T-cell (primary cell): ENCODE measurements at regions not wholly inside any gene's neighbourhood (a gene's known extent, or its start where the extent isn't known, plus 50 kb on each side); places are given as distances from the start of the nearest gene placed in this dataset.

Experiments
- ATAC-seq, 4 experiments: fragments of 200-7000 bp in 3 of 4; fragments of 150-1000 bp in 1 of 4; cut with Tn5 transposase; replicated peaks in 1 of 4; 1 replicate in 3 of 4; 2 replicates in 1 of 4; pipeline ENCODE4 v1.10.0; 2021; ENCODE audit warnings: moderate library complexity in 3 of 4, mild to moderate bottlenecking in 2 of 4, moderate number of reproducible peaks in 1 of 4
- CTCF ChIA-PET, 2 donors: fragments of 300-600 bp; sonication (Branson Sonifier 250); formaldehyde crosslinking; loops; one replicate each; lab custom pipeline; 2022; ENCODE audit warnings: antibody characterized with exemption in 2 of 2; lab: Charles Lee
- POLR2A ChIA-PET, 2 donors: fragments of 300-600 bp; sonication (Branson Sonifier 250); formaldehyde crosslinking; loops; one replicate each; lab custom pipeline; 2022; ENCODE audit warnings: antibody characterized with exemption in 2 of 2; lab: Charles Lee
- DNase-seq, 35 experiments: peaks; one replicate each; pipeline versions ENCODE4 v3.0.0 to v3.0.0-alpha.2; 2013 to 2023
- H3K27ac ChIP-seq: one replicate; pipeline ENCODE4 v1.5.1; 2013; ENCODE audit warnings: low read length
- H3K27me3 ChIP-seq, 2 experiments: replicated peaks in 1 of 2; 1 replicate in 1 of 2; 2 replicates in 1 of 2; pipeline versions ENCODE4 v1.6.1 to v1.7.0; 2013; ENCODE audit warnings: low read length in 1 of 2, mixed read lengths in 1 of 2; ENCODE audit not compliant: control insufficient read depth in 2 of 2, insufficient read depth in 2 of 2; ENCODE audit errors: extremely low read depth in 1 of 2
- H3K36me3 ChIP-seq, 2 donors: 1 replicate in 1 of 2; 2 replicates in 1 of 2; pipeline versions ENCODE4 v1.6.1 to v1.7.0; 2013; ENCODE audit warnings: low read length in 1 of 2; ENCODE audit not compliant: control insufficient read depth in 2 of 2, insufficient read depth in 1 of 2; ENCODE audit errors: extremely low read depth in 1 of 2
- H3K4me1 ChIP-seq, 2 experiments: 1 replicate in 1 of 2; 2 replicates in 1 of 2; pipeline versions ENCODE4 v1.6.1 to v1.7.0; 2013; ENCODE audit warnings: low read length in 2 of 2, mixed read lengths in 1 of 2; ENCODE audit not compliant: insufficient read depth in 2 of 2, control insufficient read depth in 1 of 2; ENCODE audit errors: extremely low read depth in 1 of 2
- H3K4me3 ChIP-seq, 2 donors: 1 replicate in 1 of 2; 2 replicates in 1 of 2; pipeline versions ENCODE4 v1.5.1 to v1.7.0; 2013; ENCODE audit warnings: mild to moderate bottlenecking in 2 of 2, low read length in 1 of 2, moderate library complexity in 1 of 2; ENCODE audit not compliant: control insufficient read depth in 1 of 2; ENCODE audit errors: extremely low read depth in 1 of 2
- H3K9me3 ChIP-seq: 2 replicates; pipeline ENCODE4 v1.7.0; 2013
- H3K27ac Mint-ChIP-seq, 2 donors: one replicate each; pipeline ENCODE4 v1.8.0; 2020 to 2021; ENCODE audit warnings: mild to moderate bottlenecking in 2 of 2, mixed read lengths in 2 of 2
- H3K27me3 Mint-ChIP-seq, 2 donors: one replicate each; pipeline ENCODE4 v1.8.0; 2021 to 2022; ENCODE audit warnings: mixed read lengths in 2 of 2
- H3K36me3 Mint-ChIP-seq: one replicate; pipeline ENCODE4 v1.8.0; 2021; ENCODE audit warnings: mixed read lengths
- H3K4me1 Mint-ChIP-seq, 3 donors: one replicate each; pipeline ENCODE4 v1.8.0; 2020 to 2022; ENCODE audit warnings: mixed read lengths in 3 of 3, mild to moderate bottlenecking in 1 of 3
- H3K4me3 Mint-ChIP-seq, 3 donors: one replicate each; pipeline ENCODE4 v1.8.0; 2020 to 2022; ENCODE audit warnings: mild to moderate bottlenecking in 3 of 3, mixed read lengths in 3 of 3, moderate library complexity in 3 of 3
- H3K9me3 Mint-ChIP-seq, 3 donors: one replicate each; pipeline ENCODE4 v1.8.0; 2020 to 2022; ENCODE audit warnings: mixed read lengths in 3 of 3
- WGBS: methylation state at CpG from one replicate; pipeline ENCODE4 v1.1.5; 2013; ENCODE audit warnings: missing lambda C conversion rate; ENCODE audit not compliant: insufficient coverage; 5-methylcytosine and 5-hydroxymethylcytosine counted together

- ChIA-PET POLR2A (no interaction called here), CTCF (no interaction called here)
- H3K36me3 ChIP-seq = no peaks in the 10 kb centered on the region
- H3K36me3 Mint-ChIP-seq = no peaks in the 10 kb centered on the region
- no peaks in the 10 kb centered on the region for H3K9me3 ChIP-seq
- ATAC-seq (no peak), DNase-seq (no peak)
- no peak overlapping the region for H3K27ac ChIP-seq
- no peaks in the 10 kb centered on the region for H3K27me3 ChIP-seq
- H3K9me3 Mint-ChIP-seq = peaks cover 0 to 14% (median 11%) of the 10 kb centered on the region in 3 donors
- H3K27me3 Mint-ChIP-seq = no peaks in the 10 kb centered on the region
- H3K27ac Mint-ChIP-seq = no peak overlapping the region
- H3K4me3 ChIP-seq = no peak overlapping the region
- no peaks in the 10 kb centered on the region for H3K4me1 Mint-ChIP-seq
- H3K4me3 Mint-ChIP-seq = no peak overlapping the region
- 67% methylated on average over 1 of the region's 4 CpGs for WGBS
- H3K4me1 ChIP-seq = no peaks in the 10 kb centered on the region
Measured at GRCh38 chr4:159669094-159669493, 566.2 kb downstream of the RAPGEF2 start.

GRCh38 chr4:159673221-159673620 is 570.3 kb downstream of the RAPGEF2 start:
- no peaks in the 10 kb centered on the region for H3K27me3 ChIP-seq
- Mint-ChIP-seq H3K4me3 (no peak overlapping the region), H3K27ac (no peak overlapping the region), H3K27me3 (no peaks in the 10 kb centered on the region), H3K9me3 (peaks cover 0 to 9% (median 8%) of the 10 kb centered on the region in 3 donors), H3K36me3 (no peaks in the 10 kb centered on the region), H3K4me1 (no peaks in the 10 kb centered on the region)
- ATAC-seq = no peak
- H3K4me3 ChIP-seq = no peak overlapping the region
- no peaks in the 10 kb centered on the region for H3K36me3 ChIP-seq
- WGBS = no CpG with 5 or more reads among the region's 2 CpGs
- POLR2A ChIA-PET = interaction anchor here in 1 of 2 donors (0.6 kb wide), 1 partner anchor 1565 kb away, joined by 9 read pairs; no protein-coding TSS in a partner anchor
- no peaks in the 10 kb centered on the region for H3K4me1 ChIP-seq
- no peak overlapping the region for H3K27ac ChIP-seq
- no peaks in the 10 kb centered on the region for H3K9me3 ChIP-seq
- DNase-seq = no peak
- CTCF ChIA-PET = no interaction called here

GRCh38 chr4:159674241-159674640 is 571.4 kb downstream of the RAPGEF2 start:
- Mint-ChIP-seq H3K4me1 (no peaks in the 10 kb centered on the region), H3K9me3 (peaks cover 0 to 10% (median 9%) of the 10 kb centered on the region in 3 donors), H3K4me3 (no peak overlapping the region), H3K36me3 (no peaks in the 10 kb centered on the region), H3K27me3 (no peaks in the 10 kb centered on the region), H3K27ac (no peak overlapping the region)
- DNase-seq = no peak
- ChIA-PET CTCF (no interaction called here), POLR2A (no interaction called here)
- no peaks in the 10 kb centered on the region for H3K36me3 ChIP-seq
- ATAC-seq = no peak
- H3K9me3 ChIP-seq = no peaks in the 10 kb centered on the region
- no peaks in the 10 kb centered on the region for H3K4me1 ChIP-seq
- 94% methylated on average over 5 of the region's 8 CpGs for WGBS
- H3K27me3 ChIP-seq = no peaks in the 10 kb centered on the region
- H3K4me3 ChIP-seq = no peak overlapping the region
- no peak overlapping the region for H3K27ac ChIP-seq

GRCh38 chr4:159677521-159677920 is 574.6 kb downstream of the RAPGEF2 start:
- Histone ChIP-seq H3K36me3 (no peaks in the 10 kb centered on the region), H3K27ac (no peak overlapping the region), H3K27me3 (no peaks in the 10 kb centered on the region), H3K4me1 (no peaks in the 10 kb centered on the region), H3K4me3 (no peak overlapping the region), H3K9me3 (no peaks in the 10 kb centered on the region)
- no peak overlapping the region for H3K4me3 Mint-ChIP-seq
- H3K27me3 Mint-ChIP-seq = no peaks in the 10 kb centered on the region
- H3K9me3 Mint-ChIP-seq = peaks cover 4 to 13% (median 6%) of the 10 kb centered on the region in 3 donors
- H3K4me1 Mint-ChIP-seq = no peaks in the 10 kb centered on the region
- DNase-seq = no peak
- ChIA-PET CTCF (no interaction called here), POLR2A (no interaction called here)
- no peak overlapping the region for H3K27ac Mint-ChIP-seq
- no CpG with 5 or more reads among the region's 1 CpG for WGBS
- no peak for ATAC-seq
- H3K36me3 Mint-ChIP-seq = no peaks in the 10 kb centered on the region

GRCh38 chr4:159682996-159683395 is 580.1 kb downstream of the RAPGEF2 start:
- DNase-seq = no peak
- Histone ChIP-seq H3K27ac (no peak overlapping the region), H3K4me3 (no peak overlapping the region), H3K27me3 (no peaks in the 10 kb centered on the region), H3K4me1 (no peaks in the 10 kb centered on the region), H3K36me3 (no peaks in the 10 kb centered on the region), H3K9me3 (no peaks in the 10 kb centered on the region)
- WGBS = no CpG with 5 or more reads among the region's 4 CpGs
- Mint-ChIP-seq H3K9me3 (peaks cover 4 to 20% (median 9%) of the 10 kb centered on the region in 3 donors), H3K27me3 (no peaks in the 10 kb centered on the region), H3K4me3 (no peak overlapping the region), H3K4me1 (no peaks in the 10 kb centered on the region), H3K27ac (no peak overlapping the region), H3K36me3 (no peaks in the 10 kb centered on the region)
- CTCF ChIA-PET = no interaction called here
- no peak for ATAC-seq
- POLR2A ChIA-PET = no interaction called here

GRCh38 chr4:159684061-159684460 is 581.2 kb downstream of the RAPGEF2 start:
- H3K9me3 Mint-ChIP-seq = peaks cover 4 to 21% (median 11%) of the 10 kb centered on the region in 3 donors
- WGBS = no CpG with 5 or more reads among the region's 1 CpG
- no peaks in the 10 kb centered on the region for H3K9me3 ChIP-seq
- DNase-seq = no peak
- no peak overlapping the region for H3K4me3 ChIP-seq
- CTCF ChIA-PET = no interaction called here
- H3K4me1 ChIP-seq = no peaks in the 10 kb centered on the region
- no peak overlapping the region for H3K27ac Mint-ChIP-seq
- no peak for ATAC-seq
- no peaks in the 10 kb centered on the region for H3K36me3 Mint-ChIP-seq
- H3K27ac ChIP-seq = no peak overlapping the region
- H3K27me3 Mint-ChIP-seq = no peaks in the 10 kb centered on the region
- no peak overlapping the region for H3K4me3 Mint-ChIP-seq
- no peaks in the 10 kb centered on the region for H3K27me3 ChIP-seq
- POLR2A ChIA-PET = no interaction called here
- no peaks in the 10 kb centered on the region for H3K4me1 Mint-ChIP-seq
- no peaks in the 10 kb centered on the region for H3K36me3 ChIP-seq
